ENCODE measurements at regions not wholly inside any gene's neighbourhood (a gene's known extent, or its start where the extent isn't known, plus 50 kb on each side); places are given as distances from the start of the nearest gene placed in this dataset.
A peak's percentile ranks its signal among the peaks of the same experiment; 100 is the strongest.

- no peak for DNase-seq (ENCODE audit: low read depth)
These were observed 226.0 kb downstream of the SNX18 start for GRCh38 chr5:54743581-54743980.

GRCh38 chr5:54742417-54742891, 224.9 kb downstream of the SNX18 start:
- DNase-seq (ENCODE audit: low read depth) = peak; percentile 49

- no peak for DNase-seq (ENCODE audit: low read depth)
These were observed 224.2 kb downstream of the SNX18 start for GRCh38 chr5:54741711-54742110.

- no peak for DNase-seq (ENCODE audit: low read depth)
These were observed 222.6 kb downstream of the SNX18 start for GRCh38 chr5:54740141-54740540.

- DNase-seq (ENCODE audit: low read depth) = no peak
These were observed 221.8 kb downstream of the SNX18 start for GRCh38 chr5:54739371-54739770.

- DNase-seq (ENCODE audit: low read depth) = no peak
These were observed 221.4 kb downstream of the SNX18 start for GRCh38 chr5:54738973-54739367.

GRCh38 chr5:54738118-54738972, 220.8 kb downstream of the SNX18 start:
- DNase-seq (ENCODE audit: low read depth) = no peak

- DNase-seq (ENCODE audit: low read depth) = no peak
These were observed 218.6 kb downstream of the SNX18 start for GRCh38 chr5:54736003-54736797.

GRCh38 chr5:54733101-54733500, 215.5 kb downstream of the SNX18 start:
- no peak for DNase-seq (ENCODE audit: low read depth)

GRCh38 chr5:54732108-54732507, 214.5 kb downstream of the SNX18 start:
- DNase-seq (ENCODE audit: low read depth) = no peak

- DNase-seq (ENCODE audit: low read depth) = no peak
These were observed 211.0 kb downstream of the SNX18 start for GRCh38 chr5:54728588-54728915.

- DNase-seq (ENCODE audit: low read depth) = no peak
These were observed 210.5 kb downstream of the SNX18 start for GRCh38 chr5:54727874-54728587.

- no peak for DNase-seq (ENCODE audit: low read depth)
These were observed 208.1 kb downstream of the SNX18 start for GRCh38 chr5:54725391-54726280.

- DNase-seq (ENCODE audit: low read depth) = no peak
These were observed 205.4 kb downstream of the SNX18 start for GRCh38 chr5:54722846-54723433.

- DNase-seq (ENCODE audit: low read depth) = no peak
These were observed 204.5 kb downstream of the SNX18 start for GRCh38 chr5:54721951-54722654.

GRCh38 chr5:54721116-54721515, 203.6 kb downstream of the SNX18 start:
- no peak for DNase-seq (ENCODE audit: low read depth)

GRCh38 chr5:54720341-54720740, 202.8 kb downstream of the SNX18 start:
- no peak for DNase-seq (ENCODE audit: low read depth)

GRCh38 chr5:54719384-54720283, 202.1 kb downstream of the SNX18 start:
- DNase-seq (ENCODE audit: low read depth) = no peak

GRCh38 chr5:54718656-54719055, 201.1 kb downstream of the SNX18 start:
- no peak for DNase-seq (ENCODE audit: low read depth)

Data from non-pigmented ciliary epithelial cell (primary cell).